HepG2 (cell line): ENCODE measurements at regions not wholly inside any gene's neighbourhood (a gene's known extent, or its start where the extent isn't known, plus 50 kb on each side); places are given as distances from the start of the nearest gene placed in this dataset.

Experiments
- KAT7 ChIP-seq: IDR thresholded peaks from 2 replicates; pipeline ENCODE4 v1.6.1; 2018; ENCODE audit warnings: borderline replicate concordance, missing compliant biosample characterization
- MED8 ChIP-seq: sonication (generic); formaldehyde crosslinking; IDR thresholded peaks from 2 replicates; pipeline ENCODE4 v1.8.1; 2023; ENCODE audit warnings: mild to moderate bottlenecking, missing genetic modification reagents; ENCODE audit not compliant: insufficient replicate concordance
- SMC3 ChIP-seq: IDR thresholded peaks from 2 replicates; pipeline ENCODE4 v1.6.1; 2011; ENCODE audit warnings: low read length, improper control_type of control experiment
- SP4 ChIP-seq: sonication (generic); formaldehyde crosslinking; IDR thresholded peaks from 2 replicates; pipeline ENCODE4 v1.8.1; 2023; ENCODE audit warnings: mild to moderate bottlenecking, missing genetic modification reagents
- ZNF644 ChIP-seq: IDR thresholded peaks from 2 replicates; pipeline ENCODE4 v1.6.1; 2016; ENCODE audit warnings: low read depth
- TF ChIP-seq, protein P1 (sequence below): sonication (generic); formaldehyde crosslinking; IDR thresholded peaks from 2 replicates; pipeline ENCODE4 v1.4.0; 2020; ENCODE audit warnings: missing genetic modification reagents, borderline replicate concordance
- TF ChIP-seq, protein P2 (sequence below): sonication (generic); formaldehyde crosslinking; IDR thresholded peaks from 2 replicates; pipeline ENCODE4 v1.4.0; 2020; ENCODE audit warnings: missing genetic modification reagents
- TF ChIP-seq, protein P3 (sequence below): sonication (generic); formaldehyde crosslinking; IDR thresholded peaks from 2 replicates; pipeline ENCODE4 v1.9.0; 2022; ENCODE audit warnings: low read depth, missing genetic modification reagents
- TF ChIP-seq, protein P4 (sequence below): IDR thresholded peaks from 2 replicates; pipeline ENCODE4 v1.6.1; 2016
- TF ChIP-seq, protein P5 (sequence below), 2 experiments: sonication (generic) in 1 of 2; formaldehyde crosslinking in 1 of 2; IDR thresholded peaks; 2 replicates each; pipeline versions ENCODE4 v1.4.0 to v1.6.1; 2016 to 2020; ENCODE audit warnings: borderline replicate concordance in 1 of 2, low read depth in 1 of 2, mild to moderate bottlenecking in 1 of 2, missing genetic modification reagents in 1 of 2
- TF ChIP-seq, protein P6 (sequence below): sonication (generic); formaldehyde crosslinking; IDR thresholded peaks from 2 replicates; pipeline ENCODE4 v1.5.0; 2020; ENCODE audit warnings: missing genetic modification reagents

DNA sequence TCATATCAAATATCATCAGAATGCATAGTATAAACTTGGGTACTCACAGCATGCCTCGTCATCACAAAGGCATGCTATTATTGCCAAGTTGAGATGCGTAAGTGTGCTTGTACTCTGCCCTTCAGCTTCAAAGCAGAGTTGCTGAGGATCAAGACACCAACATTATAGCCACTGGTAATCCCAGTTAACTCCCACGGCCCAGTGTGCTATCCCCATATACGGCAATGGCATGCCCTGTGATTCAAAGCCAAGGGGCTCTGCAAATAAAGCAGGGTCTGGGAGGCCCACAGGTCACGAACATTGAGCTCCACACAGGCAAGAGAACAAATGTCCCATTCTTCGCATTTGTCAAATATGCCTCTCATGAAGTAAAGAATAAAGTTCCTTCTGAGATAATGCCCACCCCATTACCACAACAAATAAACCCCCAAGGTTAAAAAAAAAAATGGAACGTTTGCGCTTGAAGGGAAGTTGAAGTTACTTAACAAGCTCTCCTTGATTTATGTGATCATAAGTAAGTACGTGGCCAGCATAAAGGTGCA lies 298.1 kb upstream of the NECTIN3 start (continued):
- TF ChIP-seq, protein P1, sequence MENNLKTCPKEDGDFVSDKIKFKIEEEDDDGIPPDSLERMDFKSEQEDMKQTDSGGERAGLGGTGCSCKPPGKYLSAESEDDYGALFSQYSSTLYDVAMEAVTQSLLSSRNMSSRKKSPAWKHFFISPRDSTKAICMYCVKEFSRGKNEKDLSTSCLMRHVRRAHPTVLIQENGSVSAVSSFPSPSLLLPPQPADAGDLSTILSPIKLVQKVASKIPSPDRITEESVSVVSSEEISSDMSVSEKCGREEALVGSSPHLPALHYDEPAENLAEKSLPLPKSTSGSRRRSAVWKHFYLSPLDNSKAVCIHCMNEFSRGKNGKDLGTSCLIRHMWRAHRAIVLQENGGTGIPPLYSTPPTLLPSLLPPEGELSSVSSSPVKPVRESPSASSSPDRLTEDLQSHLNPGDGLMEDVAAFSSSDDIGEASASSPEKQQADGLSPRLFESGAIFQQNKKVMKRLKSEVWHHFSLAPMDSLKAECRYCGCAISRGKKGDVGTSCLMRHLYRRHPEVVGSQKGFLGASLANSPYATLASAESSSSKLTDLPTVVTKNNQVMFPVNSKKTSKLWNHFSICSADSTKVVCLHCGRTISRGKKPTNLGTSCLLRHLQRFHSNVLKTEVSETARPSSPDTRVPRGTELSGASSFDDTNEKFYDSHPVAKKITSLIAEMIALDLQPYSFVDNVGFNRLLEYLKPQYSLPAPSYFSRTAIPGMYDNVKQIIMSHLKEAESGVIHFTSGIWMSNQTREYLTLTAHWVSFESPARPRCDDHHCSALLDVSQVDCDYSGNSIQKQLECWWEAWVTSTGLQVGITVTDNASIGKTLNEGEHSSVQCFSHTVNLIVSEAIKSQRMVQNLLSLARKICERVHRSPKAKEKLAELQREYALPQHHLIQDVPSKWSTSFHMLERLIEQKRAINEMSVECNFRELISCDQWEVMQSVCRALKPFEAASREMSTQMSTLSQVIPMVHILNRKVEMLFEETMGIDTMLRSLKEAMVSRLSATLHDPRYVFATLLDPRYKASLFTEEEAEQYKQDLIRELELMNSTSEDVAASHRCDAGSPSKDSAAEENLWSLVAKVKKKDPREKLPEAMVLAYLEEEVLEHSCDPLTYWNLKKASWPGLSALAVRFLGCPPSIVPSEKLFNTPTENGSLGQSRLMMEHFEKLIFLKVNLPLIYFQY (CRISPR knock-in tag) = peak; percentile 25; the same call in 1 of the 2 replicates
- TF ChIP-seq, protein P2, sequence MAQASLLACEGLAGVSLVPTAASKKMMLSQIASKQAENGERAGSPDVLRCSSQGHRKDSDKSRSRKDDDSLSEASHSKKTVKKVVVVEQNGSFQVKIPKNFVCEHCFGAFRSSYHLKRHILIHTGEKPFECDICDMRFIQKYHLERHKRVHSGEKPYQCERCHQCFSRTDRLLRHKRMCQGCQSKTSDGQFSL = no peak; the same call in 1 of the 2 replicates
- no peak for TF ChIP-seq SP4 (CRISPR knock-in tag)
- TF ChIP-seq ZNF644 (CRISPR knock-in tag) = peak; percentile 93
- TF ChIP-seq, protein P3, sequence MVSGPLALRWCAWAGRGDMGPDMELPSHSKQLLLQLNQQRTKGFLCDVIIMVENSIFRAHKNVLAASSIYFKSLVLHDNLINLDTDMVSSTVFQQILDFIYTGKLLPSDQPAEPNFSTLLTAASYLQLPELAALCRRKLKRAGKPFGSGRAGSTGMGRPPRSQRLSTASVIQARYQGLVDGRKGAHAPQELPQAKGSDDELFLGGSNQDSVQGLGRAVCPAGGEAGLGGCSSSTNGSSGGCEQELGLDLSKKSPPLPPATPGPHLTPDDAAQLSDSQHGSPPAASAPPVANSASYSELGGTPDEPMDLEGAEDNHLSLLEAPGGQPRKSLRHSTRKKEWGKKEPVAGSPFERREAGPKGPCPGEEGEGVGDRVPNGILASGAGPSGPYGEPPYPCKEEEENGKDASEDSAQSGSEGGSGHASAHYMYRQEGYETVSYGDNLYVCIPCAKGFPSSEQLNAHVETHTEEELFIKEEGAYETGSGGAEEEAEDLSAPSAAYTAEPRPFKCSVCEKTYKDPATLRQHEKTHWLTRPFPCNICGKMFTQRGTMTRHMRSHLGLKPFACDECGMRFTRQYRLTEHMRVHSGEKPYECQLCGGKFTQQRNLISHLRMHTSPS (CRISPR knock-in tag) = no peak
- TF ChIP-seq SMC3 = peak; percentile 2; the same call in 1 of the 2 replicates
- TF ChIP-seq MED8 (CRISPR knock-in tag) = no peak
- no peak for TF ChIP-seq KAT7
- TF ChIP-seq, protein P4, sequence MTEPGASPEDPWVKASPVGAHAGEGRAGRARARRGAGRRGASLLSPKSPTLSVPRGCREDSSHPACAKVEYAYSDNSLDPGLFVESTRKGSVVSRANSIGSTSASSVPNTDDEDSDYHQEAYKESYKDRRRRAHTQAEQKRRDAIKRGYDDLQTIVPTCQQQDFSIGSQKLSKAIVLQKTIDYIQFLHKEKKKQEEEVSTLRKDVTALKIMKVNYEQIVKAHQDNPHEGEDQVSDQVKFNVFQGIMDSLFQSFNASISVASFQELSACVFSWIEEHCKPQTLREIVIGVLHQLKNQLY = peak; percentile 67
- TF ChIP-seq, protein P5, sequence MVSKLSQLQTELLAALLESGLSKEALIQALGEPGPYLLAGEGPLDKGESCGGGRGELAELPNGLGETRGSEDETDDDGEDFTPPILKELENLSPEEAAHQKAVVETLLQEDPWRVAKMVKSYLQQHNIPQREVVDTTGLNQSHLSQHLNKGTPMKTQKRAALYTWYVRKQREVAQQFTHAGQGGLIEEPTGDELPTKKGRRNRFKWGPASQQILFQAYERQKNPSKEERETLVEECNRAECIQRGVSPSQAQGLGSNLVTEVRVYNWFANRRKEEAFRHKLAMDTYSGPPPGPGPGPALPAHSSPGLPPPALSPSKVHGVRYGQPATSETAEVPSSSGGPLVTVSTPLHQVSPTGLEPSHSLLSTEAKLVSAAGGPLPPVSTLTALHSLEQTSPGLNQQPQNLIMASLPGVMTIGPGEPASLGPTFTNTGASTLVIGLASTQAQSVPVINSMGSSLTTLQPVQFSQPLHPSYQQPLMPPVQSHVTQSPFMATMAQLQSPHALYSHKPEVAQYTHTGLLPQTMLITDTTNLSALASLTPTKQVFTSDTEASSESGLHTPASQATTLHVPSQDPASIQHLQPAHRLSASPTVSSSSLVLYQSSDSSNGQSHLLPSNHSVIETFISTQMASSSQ (IDR thresholded peaks at IDR 0.05; ENCODE audit: low read depth) = peak; percentile 52; the same call in 1 of the 2 replicates
- TF ChIP-seq, protein P5 (CRISPR knock-in tag; IDR thresholded peaks at IDR 0.05; ENCODE audit: borderline replicate concordance) = peak; percentile 91
- TF ChIP-seq, protein P6, sequence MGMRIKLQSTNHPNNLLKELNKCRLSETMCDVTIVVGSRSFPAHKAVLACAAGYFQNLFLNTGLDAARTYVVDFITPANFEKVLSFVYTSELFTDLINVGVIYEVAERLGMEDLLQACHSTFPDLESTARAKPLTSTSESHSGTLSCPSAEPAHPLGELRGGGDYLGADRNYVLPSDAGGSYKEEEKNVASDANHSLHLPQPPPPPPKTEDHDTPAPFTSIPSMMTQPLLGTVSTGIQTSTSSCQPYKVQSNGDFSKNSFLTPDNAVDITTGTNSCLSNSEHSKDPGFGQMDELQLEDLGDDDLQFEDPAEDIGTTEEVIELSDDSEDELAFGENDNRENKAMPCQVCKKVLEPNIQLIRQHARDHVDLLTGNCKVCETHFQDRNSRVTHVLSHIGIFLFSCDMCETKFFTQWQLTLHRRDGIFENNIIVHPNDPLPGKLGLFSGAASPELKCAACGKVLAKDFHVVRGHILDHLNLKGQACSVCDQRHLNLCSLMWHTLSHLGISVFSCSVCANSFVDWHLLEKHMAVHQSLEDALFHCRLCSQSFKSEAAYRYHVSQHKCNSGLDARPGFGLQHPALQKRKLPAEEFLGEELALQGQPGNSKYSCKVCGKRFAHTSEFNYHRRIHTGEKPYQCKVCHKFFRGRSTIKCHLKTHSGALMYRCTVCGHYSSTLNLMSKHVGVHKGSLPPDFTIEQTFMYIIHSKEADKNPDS (CRISPR knock-in tag) = peak; percentile 44; the same call in 1 of the 2 replicates
